ENCODE measurements at regions not wholly inside any gene's neighbourhood (a gene's known extent, or its start where the extent isn't known, plus 50 kb on each side); places are given as distances from the start of the nearest gene placed in this dataset.

- TF ChIP-seq CTCF (IDR thresholded peaks at IDR 0.05; ENCODE audit: partially characterized antibody, unreplicated experiment) = no peak
- DNase-seq = no peak
- no peak overlapping the region for H3K27ac Mint-ChIP-seq (ENCODE audit: unreplicated experiment)
- H3K9me3 Mint-ChIP-seq (ENCODE audit: unreplicated experiment) = no peaks in the 10 kb centered on the region
- H3K4me1 Mint-ChIP-seq (ENCODE audit: low read depth, unreplicated experiment) = no peaks in the 10 kb centered on the region
- no peaks in the 10 kb centered on the region for H3K36me3 Mint-ChIP-seq (ENCODE audit: unreplicated experiment)
- peaks cover 3% of the 10 kb centered on the region for H3K27me3 Mint-ChIP-seq (ENCODE audit: unreplicated experiment)
- H3K4me3 Mint-ChIP-seq (ENCODE audit: unreplicated experiment) = no peak overlapping the region
These were observed 116.5 kb downstream of the KCNK1 start for GRCh38 chr1:233730380-233730779.

- no peaks in the 10 kb centered on the region for H3K9me3 Mint-ChIP-seq (ENCODE audit: unreplicated experiment)
- no peak overlapping the region for H3K27ac Mint-ChIP-seq (ENCODE audit: unreplicated experiment)
- peaks cover 3% of the 10 kb centered on the region for H3K27me3 Mint-ChIP-seq (ENCODE audit: unreplicated experiment)
- no peaks in the 10 kb centered on the region for H3K4me1 Mint-ChIP-seq (ENCODE audit: low read depth, unreplicated experiment)
- H3K36me3 Mint-ChIP-seq (ENCODE audit: unreplicated experiment) = no peaks in the 10 kb centered on the region
- no peak for DNase-seq
- no peak overlapping the region for H3K4me3 Mint-ChIP-seq (ENCODE audit: unreplicated experiment)
- no peak for TF ChIP-seq CTCF (IDR thresholded peaks at IDR 0.05; ENCODE audit: partially characterized antibody, unreplicated experiment)
These were observed 116.9 kb downstream of the KCNK1 start for GRCh38 chr1:233730809-233731208.

- H3K36me3 Mint-ChIP-seq (ENCODE audit: unreplicated experiment) = no peaks in the 10 kb centered on the region
These were observed 118.3 kb downstream of the KCNK1 start for GRCh38 chr1:233732206-233732605.

GRCh38 chr1:233734456-233734855 is 120.5 kb downstream of the KCNK1 start:
- Mint-ChIP-seq H3K4me3 (ENCODE audit: unreplicated experiment) (no peak overlapping the region), H3K27ac (ENCODE audit: unreplicated experiment) (no peak overlapping the region), H3K27me3 (ENCODE audit: unreplicated experiment) (peaks cover 3% of the 10 kb centered on the region), H3K9me3 (ENCODE audit: unreplicated experiment) (no peaks in the 10 kb centered on the region), H3K36me3 (ENCODE audit: unreplicated experiment) (no peaks in the 10 kb centered on the region), H3K4me1 (ENCODE audit: low read depth, unreplicated experiment) (no peaks in the 10 kb centered on the region)
- no peak for DNase-seq
- TF ChIP-seq CTCF (IDR thresholded peaks at IDR 0.05; ENCODE audit: partially characterized antibody, unreplicated experiment) = no peak

More at GRCh38 chr1:233732206-233732605, 118.3 kb downstream of the KCNK1 start:
- Mint-ChIP-seq H3K27me3 (ENCODE audit: unreplicated experiment) (peaks cover 3% of the 10 kb centered on the region), H3K4me1 (ENCODE audit: low read depth, unreplicated experiment) (no peaks in the 10 kb centered on the region), H3K4me3 (ENCODE audit: unreplicated experiment) (no peak overlapping the region), H3K9me3 (ENCODE audit: unreplicated experiment) (no peaks in the 10 kb centered on the region), H3K27ac (ENCODE audit: unreplicated experiment) (no peak overlapping the region)
- no peak for TF ChIP-seq CTCF (IDR thresholded peaks at IDR 0.05; ENCODE audit: partially characterized antibody, unreplicated experiment)
- DNase-seq = no peak

GRCh38 chr1:233735331-233735730 is 121.4 kb downstream of the KCNK1 start:
- no peak for DNase-seq
- H3K4me3 Mint-ChIP-seq (ENCODE audit: unreplicated experiment) = no peak overlapping the region
- H3K36me3 Mint-ChIP-seq (ENCODE audit: unreplicated experiment) = no peaks in the 10 kb centered on the region
- H3K27ac Mint-ChIP-seq (ENCODE audit: unreplicated experiment) = no peak overlapping the region
- peaks cover 3% of the 10 kb centered on the region for H3K27me3 Mint-ChIP-seq (ENCODE audit: unreplicated experiment)
- no peaks in the 10 kb centered on the region for H3K4me1 Mint-ChIP-seq (ENCODE audit: low read depth, unreplicated experiment)
- TF ChIP-seq CTCF (IDR thresholded peaks at IDR 0.05; ENCODE audit: partially characterized antibody, unreplicated experiment) = no peak
- H3K9me3 Mint-ChIP-seq (ENCODE audit: unreplicated experiment) = no peaks in the 10 kb centered on the region

Measured in glutamatergic neuron (in vitro differentiated cells).